Mesodermal cell (in vitro differentiated cells): ENCODE measurements at regions not wholly inside any gene's neighbourhood (a gene's known extent, or its start where the extent isn't known, plus 50 kb on each side); places are given as distances from the start of the nearest gene placed in this dataset.

Experiments
- H3K27ac ChIP-seq: 2 replicates; pipeline ENCODE4 v1.7.0; 2013; ENCODE audit warnings: mild to moderate bottlenecking, low read depth, low read length, moderate library complexity; ENCODE audit not compliant: severe bottlenecking
- H3K36me3 ChIP-seq: 2 replicates; pipeline ENCODE4 v1.7.1; 2013; ENCODE audit warnings: mild to moderate bottlenecking, low read length, moderate library complexity; ENCODE audit not compliant: control insufficient read depth, insufficient read depth
- H3K4me1 ChIP-seq: one replicate; pipeline ENCODE4 v1.7.1; 2013; ENCODE audit warnings: mild to moderate bottlenecking, low read length; ENCODE audit not compliant: insufficient read depth, control insufficient read depth, poor library complexity, severe bottlenecking
- H3K4me3 ChIP-seq: 2 replicates; pipeline ENCODE4 v1.7.0; 2013; ENCODE audit warnings: low read length, control low read depth, mild to moderate bottlenecking; ENCODE audit not compliant: insufficient read depth, poor library complexity, severe bottlenecking; ENCODE audit errors: extremely low read depth
- H3K9me3 ChIP-seq: 2 replicates; pipeline ENCODE4 v1.7.1; 2013; ENCODE audit warnings: mild to moderate bottlenecking, low read length, moderate library complexity; ENCODE audit not compliant: control insufficient read depth
- WGBS, 2 experiments: methylation state at CpG; one replicate each; pipeline ENCODE4 v1.1.5; 2013; ENCODE audit warnings: missing lambda C conversion rate in 2 of 2; ENCODE audit not compliant: insufficient coverage in 2 of 2; 5-methylcytosine and 5-hydroxymethylcytosine counted together

- WGBS, 2 experiments, result no CpG with 5 or more reads among the region's 1 CpG
- Histone ChIP-seq H3K4me1 (peaks cover 4% of the 10 kb centered on the region), H3K36me3 (no peaks in the 10 kb centered on the region), H3K9me3 (no peaks in the 10 kb centered on the region), H3K4me3 (no peak overlapping the region), H3K27ac (no peak overlapping the region)
Observed at GRCh38 chr11:27570542-27570941, 64.0 kb upstream of the LIN7C start.

GRCh38 chr11:27563641-27564040 lies 57.1 kb upstream of the LIN7C start:
- WGBS, 2 experiments, result 80% methylated on average over 1 of the region's 3 CpGs; no CpG with 5 or more reads in 1 of the 2 experiments
- Histone ChIP-seq H3K27ac (no peak overlapping the region), H3K4me3 (no peak overlapping the region), H3K36me3 (no peaks in the 10 kb centered on the region), H3K9me3 (no peaks in the 10 kb centered on the region), H3K4me1 (peaks cover 9% of the 10 kb centered on the region)

GRCh38 chr11:27563201-27563600 lies 56.6 kb upstream of the LIN7C start:
- no peaks in the 10 kb centered on the region for H3K36me3 ChIP-seq
- H3K4me1 ChIP-seq, result peaks cover 9% of the 10 kb centered on the region
- H3K27ac ChIP-seq, result no peak overlapping the region
- no peak overlapping the region for H3K4me3 ChIP-seq
- H3K9me3 ChIP-seq, result no peaks in the 10 kb centered on the region

GRCh38 chr11:27558401-27558800 lies 51.8 kb upstream of the LIN7C start:
- H3K9me3 ChIP-seq, result no peaks in the 10 kb centered on the region
- H3K4me1 ChIP-seq, result peaks cover 4% of the 10 kb centered on the region
- no peak overlapping the region for H3K27ac ChIP-seq
- H3K36me3 ChIP-seq, result no peaks in the 10 kb centered on the region
- no peak overlapping the region for H3K4me3 ChIP-seq
- 75 to 93% methylated on average over 3 of the region's 3 CpGs for WGBS, 2 experiments

GRCh38 chr11:27557226-27557625 lies 50.7 kb upstream of the LIN7C start:
- Histone ChIP-seq H3K4me3 (no peak overlapping the region), H3K4me1 (no peaks in the 10 kb centered on the region), H3K27ac (no peak overlapping the region), H3K36me3 (no peaks in the 10 kb centered on the region), H3K9me3 (no peaks in the 10 kb centered on the region)
- WGBS, 2 experiments, result 100% methylated on average over 1 of the region's 3 CpGs; no CpG with 5 or more reads in 1 of the 2 experiments
